ENCODE measurements at regions not wholly inside any gene's neighbourhood (a gene's known extent, or its start where the extent isn't known, plus 50 kb on each side); places are given as distances from the start of the nearest gene placed in this dataset.

GRCh38 chr6:169111203-169111602, 142.4 kb downstream of the THBS2 start:
- TF ChIP-seq GATA2 (IDR thresholded peaks at IDR 0.05; ENCODE audit: low read depth, low read length) (no peak), GATA3 (IDR thresholded peaks at IDR 0.05; ENCODE audit: low read depth, low read length) (no peak)

Data from SH-SY5Y (cell line).